A549 (cell line): ENCODE measurements at regions not wholly inside any gene's neighbourhood (a gene's known extent, or its start where the extent isn't known, plus 50 kb on each side); places are given as distances from the start of the nearest gene placed in this dataset.

ENCODE experiments used
- CTCF ChIP-seq: fragments of >200 bp; sonication (Bioruptor Twin); formaldehyde crosslinking; IDR thresholded peaks from 3 replicates; pipeline ENCODE4 v1.5.1; 2016
- ESRRA ChIP-seq: fragments of 150-350 bp; IDR thresholded peaks from 2 replicates; pipeline ENCODE4 v1.6.1; 2014; ENCODE audit warnings: mild to moderate bottlenecking, low read length, borderline replicate concordance
- MAZ ChIP-seq: fragments of 150-350 bp; IDR thresholded peaks from 2 replicates; pipeline ENCODE4 v1.6.1; 2014; ENCODE audit warnings: antibody characterized with exemption, low read depth, low read length, borderline replicate concordance
- ZSCAN20 ChIP-seq: fragments of 250-450 bp; sonication (Bioruptor Pico); IDR thresholded peaks from 2 replicates; pipeline ENCODE4 v1.8.0; 2022; ENCODE audit warnings: mild to moderate bottlenecking, moderate library complexity

GRCh38 chr13:108425056-108425455 lies 155.5 kb downstream of the TNFSF13B start:
- TF ChIP-seq ESRRA (no peak), ZSCAN20 (CRISPR knock-in tag) (no peak), MAZ (no peak), CTCF (no peak)
